ENCODE measurements at regions not wholly inside any gene's neighbourhood (a gene's known extent, or its start where the extent isn't known, plus 50 kb on each side); places are given as distances from the start of the nearest gene placed in this dataset.

DNA sequence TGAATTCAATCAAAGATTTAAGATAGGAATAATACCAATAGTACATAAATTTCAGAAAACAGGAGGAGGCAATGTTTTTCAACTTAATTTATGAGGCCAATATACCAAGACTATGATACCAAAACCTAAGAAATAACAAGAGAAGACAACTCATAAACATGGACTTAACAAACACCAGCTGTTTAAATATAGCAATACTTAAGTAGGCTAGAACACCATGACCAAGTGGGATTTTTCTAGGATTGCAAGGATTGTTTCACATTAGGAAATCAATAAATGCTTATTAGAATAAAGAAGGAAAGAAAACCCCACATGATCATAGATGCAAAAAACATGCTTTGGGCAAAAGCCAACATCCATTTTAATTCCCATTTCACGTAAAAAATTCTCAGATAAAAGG is 355.1 kb downstream of the EPM2A start:
- TF ChIP-seq, protein P1, sequence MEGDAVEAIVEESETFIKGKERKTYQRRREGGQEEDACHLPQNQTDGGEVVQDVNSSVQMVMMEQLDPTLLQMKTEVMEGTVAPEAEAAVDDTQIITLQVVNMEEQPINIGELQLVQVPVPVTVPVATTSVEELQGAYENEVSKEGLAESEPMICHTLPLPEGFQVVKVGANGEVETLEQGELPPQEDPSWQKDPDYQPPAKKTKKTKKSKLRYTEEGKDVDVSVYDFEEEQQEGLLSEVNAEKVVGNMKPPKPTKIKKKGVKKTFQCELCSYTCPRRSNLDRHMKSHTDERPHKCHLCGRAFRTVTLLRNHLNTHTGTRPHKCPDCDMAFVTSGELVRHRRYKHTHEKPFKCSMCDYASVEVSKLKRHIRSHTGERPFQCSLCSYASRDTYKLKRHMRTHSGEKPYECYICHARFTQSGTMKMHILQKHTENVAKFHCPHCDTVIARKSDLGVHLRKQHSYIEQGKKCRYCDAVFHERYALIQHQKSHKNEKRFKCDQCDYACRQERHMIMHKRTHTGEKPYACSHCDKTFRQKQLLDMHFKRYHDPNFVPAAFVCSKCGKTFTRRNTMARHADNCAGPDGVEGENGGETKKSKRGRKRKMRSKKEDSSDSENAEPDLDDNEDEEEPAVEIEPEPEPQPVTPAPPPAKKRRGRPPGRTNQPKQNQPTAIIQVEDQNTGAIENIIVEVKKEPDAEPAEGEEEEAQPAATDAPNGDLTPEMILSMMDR (IDR thresholded peaks at IDR 0.05), result no peak
- no peak for TF ChIP-seq SP1 (CRISPR knock-in tag; conservative IDR thresholded peaks at IDR 0.05)
- TF ChIP-seq, protein P2, sequence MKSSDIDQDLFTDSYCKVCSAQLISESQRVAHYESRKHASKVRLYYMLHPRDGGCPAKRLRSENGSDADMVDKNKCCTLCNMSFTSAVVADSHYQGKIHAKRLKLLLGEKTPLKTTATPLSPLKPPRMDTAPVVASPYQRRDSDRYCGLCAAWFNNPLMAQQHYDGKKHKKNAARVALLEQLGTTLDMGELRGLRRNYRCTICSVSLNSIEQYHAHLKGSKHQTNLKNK (CRISPR knock-in tag; IDR thresholded peaks at IDR 0.05), result no peak
- TF ChIP-seq, protein P3, sequence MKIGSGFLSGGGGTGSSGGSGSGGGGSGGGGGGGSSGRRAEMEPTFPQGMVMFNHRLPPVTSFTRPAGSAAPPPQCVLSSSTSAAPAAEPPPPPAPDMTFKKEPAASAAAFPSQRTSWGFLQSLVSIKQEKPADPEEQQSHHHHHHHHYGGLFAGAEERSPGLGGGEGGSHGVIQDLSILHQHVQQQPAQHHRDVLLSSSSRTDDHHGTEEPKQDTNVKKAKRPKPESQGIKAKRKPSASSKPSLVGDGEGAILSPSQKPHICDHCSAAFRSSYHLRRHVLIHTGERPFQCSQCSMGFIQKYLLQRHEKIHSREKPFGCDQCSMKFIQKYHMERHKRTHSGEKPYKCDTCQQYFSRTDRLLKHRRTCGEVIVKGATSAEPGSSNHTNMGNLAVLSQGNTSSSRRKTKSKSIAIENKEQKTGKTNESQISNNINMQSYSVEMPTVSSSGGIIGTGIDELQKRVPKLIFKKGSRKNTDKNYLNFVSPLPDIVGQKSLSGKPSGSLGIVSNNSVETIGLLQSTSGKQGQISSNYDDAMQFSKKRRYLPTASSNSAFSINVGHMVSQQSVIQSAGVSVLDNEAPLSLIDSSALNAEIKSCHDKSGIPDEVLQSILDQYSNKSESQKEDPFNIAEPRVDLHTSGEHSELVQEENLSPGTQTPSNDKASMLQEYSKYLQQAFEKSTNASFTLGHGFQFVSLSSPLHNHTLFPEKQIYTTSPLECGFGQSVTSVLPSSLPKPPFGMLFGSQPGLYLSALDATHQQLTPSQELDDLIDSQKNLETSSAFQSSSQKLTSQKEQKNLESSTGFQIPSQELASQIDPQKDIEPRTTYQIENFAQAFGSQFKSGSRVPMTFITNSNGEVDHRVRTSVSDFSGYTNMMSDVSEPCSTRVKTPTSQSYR (CRISPR knock-in tag; IDR thresholded peaks at IDR 0.05), result no peak
- TF ChIP-seq, protein P4, sequence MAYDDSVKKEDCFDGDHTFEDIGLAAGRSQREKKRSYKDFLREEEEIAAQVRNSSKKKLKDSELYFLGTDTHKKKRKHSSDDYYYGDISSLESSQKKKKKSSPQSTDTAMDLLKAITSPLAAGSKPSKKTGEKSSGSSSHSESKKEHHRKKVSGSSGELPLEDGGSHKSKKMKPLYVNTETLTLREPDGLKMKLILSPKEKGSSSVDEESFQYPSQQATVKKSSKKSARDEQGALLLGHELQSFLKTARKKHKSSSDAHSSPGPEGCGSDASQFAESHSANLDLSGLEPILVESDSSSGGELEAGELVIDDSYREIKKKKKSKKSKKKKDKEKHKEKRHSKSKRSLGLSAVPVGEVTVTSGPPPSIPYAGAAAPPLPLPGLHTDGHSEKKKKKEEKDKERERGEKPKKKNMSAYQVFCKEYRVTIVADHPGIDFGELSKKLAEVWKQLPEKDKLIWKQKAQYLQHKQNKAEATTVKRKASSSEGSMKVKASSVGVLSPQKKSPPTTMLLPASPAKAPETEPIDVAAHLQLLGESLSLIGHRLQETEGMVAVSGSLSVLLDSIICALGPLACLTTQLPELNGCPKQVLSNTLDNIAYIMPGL (CRISPR knock-in tag; IDR thresholded peaks at IDR 0.05), result no peak
- TF ChIP-seq NR1H2 (CRISPR knock-in tag; IDR thresholded peaks at IDR 0.05), result no peak
- no peak for TF ChIP-seq CREB1 (CRISPR knock-in tag; IDR thresholded peaks at IDR 0.05)

Measured in WTC11 (cell line).